Memory B cell (primary cell): ENCODE measurements at regions not wholly inside any gene's neighbourhood (a gene's known extent, or its start where the extent isn't known, plus 50 kb on each side); places are given as distances from the start of the nearest gene placed in this dataset.
"Not testable (repeated sequence)": the region's sequence is repeated elsewhere in the genome, so short reads cannot be mapped to it uniquely, and the experiment has no call there.

Source experiments
- ATAC-seq: fragments of 150-1000 bp; cut with Tn5 transposase; 2 replicates; pipeline ENCODE4 v1.10.0; 2021; ENCODE audit warnings: low read depth, mild to moderate bottlenecking, moderate library complexity
- DNase-seq, 2 donors: peaks; one replicate each; pipeline ENCODE4 v3.0.0; 2022; ENCODE audit warnings: low spot score in 2 of 2
- H3K27ac Mint-ChIP-seq: one replicate; pipeline ENCODE4 v1.8.0; 2022; ENCODE audit warnings: mild to moderate bottlenecking, moderate library complexity, mixed read lengths
- H3K27me3 Mint-ChIP-seq: one replicate; pipeline ENCODE4 v1.8.0; 2022; ENCODE audit warnings: mixed read lengths
- H3K36me3 Mint-ChIP-seq: one replicate; pipeline ENCODE4 v1.8.0; 2022; ENCODE audit warnings: mild to moderate bottlenecking, mixed read lengths
- H3K4me1 Mint-ChIP-seq: one replicate; pipeline ENCODE4 v1.8.0; 2022; ENCODE audit warnings: mixed read lengths
- H3K4me3 Mint-ChIP-seq: one replicate; pipeline ENCODE4 v1.8.0; 2022; ENCODE audit warnings: mild to moderate bottlenecking, moderate library complexity, mixed read lengths
- H3K9me3 Mint-ChIP-seq: one replicate; pipeline ENCODE4 v1.8.0; 2022; ENCODE audit warnings: mixed read lengths

- DNase-seq (no peak), ATAC-seq (no peak)
- H3K9me3 Mint-ChIP-seq = peaks cover 5% of the 10 kb centered on the region
- no peaks in the 10 kb centered on the region for H3K36me3 Mint-ChIP-seq
- no peaks in the 10 kb centered on the region for H3K4me1 Mint-ChIP-seq
- H3K27me3 Mint-ChIP-seq = peaks cover 5% of the 10 kb centered on the region
- H3K27ac Mint-ChIP-seq = no peak overlapping the region
- H3K4me3 Mint-ChIP-seq = no peak overlapping the region
These were observed 133.5 kb upstream of the SHH start for GRCh38 chr7:155945670-155946325.

GRCh38 chr7:155944901-155945300, 132.6 kb upstream of the SHH start:
- H3K4me1 Mint-ChIP-seq = no peaks in the 10 kb centered on the region
- no peak overlapping the region for H3K4me3 Mint-ChIP-seq
- DNase-seq = no peak
- H3K27ac Mint-ChIP-seq = no peak overlapping the region
- H3K9me3 Mint-ChIP-seq = peaks cover 9% of the 10 kb centered on the region
- ATAC-seq = no peak
- peaks cover 7% of the 10 kb centered on the region for H3K27me3 Mint-ChIP-seq
- H3K36me3 Mint-ChIP-seq = no peaks in the 10 kb centered on the region

GRCh38 chr7:155943251-155943899, 131.1 kb upstream of the SHH start:
- no peak overlapping the region for H3K27ac Mint-ChIP-seq
- H3K4me3 Mint-ChIP-seq = no peak overlapping the region
- DNase-seq = no peak
- ATAC-seq = no peak
- H3K9me3 Mint-ChIP-seq = peaks cover 15% of the 10 kb centered on the region
- no peaks in the 10 kb centered on the region for H3K36me3 Mint-ChIP-seq
- peaks cover 7% of the 10 kb centered on the region for H3K27me3 Mint-ChIP-seq
- no peaks in the 10 kb centered on the region for H3K4me1 Mint-ChIP-seq

- H3K27ac Mint-ChIP-seq = no peak overlapping the region
- peaks cover 15% of the 10 kb centered on the region for H3K9me3 Mint-ChIP-seq
- peaks cover 9% of the 10 kb centered on the region for H3K27me3 Mint-ChIP-seq
- ATAC-seq (no peak), DNase-seq (no peak)
- no peaks in the 10 kb centered on the region for H3K4me1 Mint-ChIP-seq
- no peaks in the 10 kb centered on the region for H3K36me3 Mint-ChIP-seq
- no peak overlapping the region for H3K4me3 Mint-ChIP-seq
These were observed 130.1 kb upstream of the SHH start for GRCh38 chr7:155942226-155942950.

- peaks cover 9% of the 10 kb centered on the region for H3K27me3 Mint-ChIP-seq
- DNase-seq (no peak), ATAC-seq (no peak)
- H3K36me3 Mint-ChIP-seq = no peaks in the 10 kb centered on the region
- peaks cover 13% of the 10 kb centered on the region for H3K9me3 Mint-ChIP-seq
- H3K4me1 Mint-ChIP-seq = no peaks in the 10 kb centered on the region
- no peak overlapping the region for H3K4me3 Mint-ChIP-seq
- H3K27ac Mint-ChIP-seq = no peak overlapping the region
These were observed 129.4 kb upstream of the SHH start for GRCh38 chr7:155941688-155942087.

- DNase-seq (no peak), ATAC-seq (no peak)
- Mint-ChIP-seq H3K36me3 (no peaks in the 10 kb centered on the region), H3K27me3 (peaks cover 9% of the 10 kb centered on the region), H3K4me3 (no peak overlapping the region), H3K27ac (no peak overlapping the region), H3K9me3 (peaks cover 14% of the 10 kb centered on the region), H3K4me1 (no peaks in the 10 kb centered on the region)
These were observed 127.1 kb upstream of the SHH start for GRCh38 chr7:155939350-155939749.

- Mint-ChIP-seq H3K36me3 (no peaks in the 10 kb centered on the region), H3K9me3 (peaks cover 14% of the 10 kb centered on the region), H3K27me3 (peaks cover 9% of the 10 kb centered on the region), H3K4me1 (no peaks in the 10 kb centered on the region), H3K27ac (no peak overlapping the region), H3K4me3 (no peak overlapping the region)
- DNase-seq (no peak), ATAC-seq (no peak)
These were observed 125.9 kb upstream of the SHH start for GRCh38 chr7:155938129-155938528.

GRCh38 chr7:155935726-155936125, 123.5 kb upstream of the SHH start:
- H3K36me3 Mint-ChIP-seq = no peaks in the 10 kb centered on the region
- peaks cover 14% of the 10 kb centered on the region for H3K9me3 Mint-ChIP-seq
- no peak overlapping the region for H3K27ac Mint-ChIP-seq
- H3K4me1 Mint-ChIP-seq = no peaks in the 10 kb centered on the region
- ATAC-seq (no peak), DNase-seq (no peak)
- H3K4me3 Mint-ChIP-seq = no peak overlapping the region
- H3K27me3 Mint-ChIP-seq = peaks cover 7% of the 10 kb centered on the region

- peaks cover 11% of the 10 kb centered on the region for H3K9me3 Mint-ChIP-seq
- no peak for ATAC-seq
- peaks cover 7% of the 10 kb centered on the region for H3K27me3 Mint-ChIP-seq
- no peaks in the 10 kb centered on the region for H3K36me3 Mint-ChIP-seq
- no peak overlapping the region for H3K27ac Mint-ChIP-seq
- no peaks in the 10 kb centered on the region for H3K4me1 Mint-ChIP-seq
- DNase-seq = no peak
- H3K4me3 Mint-ChIP-seq = no peak overlapping the region
These were observed 122.8 kb upstream of the SHH start for GRCh38 chr7:155935005-155935557.

- not testable (repeated sequence) for H3K4me1 Mint-ChIP-seq, H3K9me3 Mint-ChIP-seq, H3K27me3 Mint-ChIP-seq, H3K36me3 Mint-ChIP-seq, DNase-seq, H3K4me3 Mint-ChIP-seq, H3K27ac Mint-ChIP-seq, ATAC-seq
These were observed 120.1 kb upstream of the SHH start for GRCh38 chr7:155932324-155932723.

GRCh38 chr7:155931396-155932085, 119.3 kb upstream of the SHH start:
- ATAC-seq (no peak), DNase-seq (no peak)
- Mint-ChIP-seq H3K27ac (no peak overlapping the region), H3K36me3 (no peaks in the 10 kb centered on the region), H3K4me3 (no peak overlapping the region), H3K27me3 (peaks cover 5% of the 10 kb centered on the region), H3K9me3 (peaks cover 5% of the 10 kb centered on the region), H3K4me1 (no peaks in the 10 kb centered on the region)

GRCh38 chr7:155930527-155930926, 118.3 kb upstream of the SHH start:
- H3K27me3 Mint-ChIP-seq = peaks cover 5% of the 10 kb centered on the region
- no peaks in the 10 kb centered on the region for H3K4me1 Mint-ChIP-seq
- no peaks in the 10 kb centered on the region for H3K36me3 Mint-ChIP-seq
- peaks cover 5% of the 10 kb centered on the region for H3K9me3 Mint-ChIP-seq
- no peak for ATAC-seq
- H3K4me3 Mint-ChIP-seq = no peak overlapping the region
- no peak for DNase-seq
- no peak overlapping the region for H3K27ac Mint-ChIP-seq

- Mint-ChIP-seq H3K9me3 (peaks cover 4% of the 10 kb centered on the region), H3K27ac (no peak overlapping the region), H3K4me1 (no peaks in the 10 kb centered on the region), H3K27me3 (peaks cover 5% of the 10 kb centered on the region), H3K36me3 (no peaks in the 10 kb centered on the region), H3K4me3 (no peak overlapping the region)
- ATAC-seq (no peak), DNase-seq (no peak)
These were observed 117.8 kb upstream of the SHH start for GRCh38 chr7:155930061-155930460.

- Mint-ChIP-seq H3K9me3 (no peaks in the 10 kb centered on the region), H3K27ac (no peak overlapping the region), H3K4me3 (no peak overlapping the region), H3K27me3 (peaks cover 5% of the 10 kb centered on the region), H3K36me3 (no peaks in the 10 kb centered on the region), H3K4me1 (no peaks in the 10 kb centered on the region)
- ATAC-seq = no peak
- no peak for DNase-seq
These were observed 116.3 kb upstream of the SHH start for GRCh38 chr7:155928583-155928982.
